NCI-H1417 (cell line): ENCODE measurements at regions not wholly inside any gene's neighbourhood (a gene's known extent, or its start where the extent isn't known, plus 50 kb on each side); places are given as distances from the start of the nearest gene placed in this dataset.

ENCODE experiments used
- DNase-seq, 3 experiments: peaks; one replicate each; lab custom pipeline; 2025; lab: John Stamatoyannopoulos, UW

GRCh38 chr15:69815793-69816192 is 281.9 kb downstream of the TLE3 start:
- no peak for DNase-seq

DNA sequence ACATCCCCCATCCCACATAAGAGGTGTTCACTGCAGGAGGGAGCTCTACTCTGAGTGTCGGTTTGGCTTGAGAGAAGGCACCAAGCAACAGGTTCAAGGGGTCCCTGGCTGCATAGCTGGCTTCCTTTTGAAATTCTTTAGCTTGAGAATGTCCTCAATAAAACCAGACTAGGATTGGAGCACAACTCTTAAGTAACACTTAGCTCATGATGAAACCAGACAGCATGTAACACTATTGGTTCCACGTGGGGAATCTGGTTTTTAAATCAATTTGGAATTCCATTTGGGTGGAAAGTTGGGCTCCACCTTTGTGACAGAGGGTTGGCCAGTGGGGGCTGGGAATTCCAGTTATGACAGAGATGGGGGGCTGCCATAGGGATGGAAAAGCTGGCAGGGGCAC is 281.2 kb downstream of the TLE3 start:
- no peak for DNase-seq

GRCh38 chr15:69818529-69818928 is 279.2 kb downstream of the TLE3 start:
- no peak for DNase-seq

DNA sequence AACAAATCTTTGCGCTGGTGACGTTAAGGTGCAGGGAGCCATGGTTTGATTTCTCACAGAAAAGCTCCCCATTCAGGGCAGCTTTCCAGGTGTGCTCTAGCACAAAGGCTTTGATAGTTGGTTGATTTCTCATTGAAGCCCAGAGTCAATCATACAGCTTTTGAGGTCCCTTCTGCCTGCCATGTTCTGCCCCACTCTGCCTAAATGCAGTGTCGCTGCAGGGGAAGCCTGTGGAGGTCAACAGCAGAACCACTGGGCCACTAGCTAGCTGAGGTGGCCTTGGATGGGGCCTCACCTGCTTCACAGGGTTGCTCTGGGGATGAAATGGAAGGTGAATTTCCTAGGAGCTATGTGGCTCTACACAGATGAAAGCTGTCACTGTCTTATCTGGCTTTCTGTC is 278.3 kb downstream of the TLE3 start:
- no peak for DNase-seq

DNA sequence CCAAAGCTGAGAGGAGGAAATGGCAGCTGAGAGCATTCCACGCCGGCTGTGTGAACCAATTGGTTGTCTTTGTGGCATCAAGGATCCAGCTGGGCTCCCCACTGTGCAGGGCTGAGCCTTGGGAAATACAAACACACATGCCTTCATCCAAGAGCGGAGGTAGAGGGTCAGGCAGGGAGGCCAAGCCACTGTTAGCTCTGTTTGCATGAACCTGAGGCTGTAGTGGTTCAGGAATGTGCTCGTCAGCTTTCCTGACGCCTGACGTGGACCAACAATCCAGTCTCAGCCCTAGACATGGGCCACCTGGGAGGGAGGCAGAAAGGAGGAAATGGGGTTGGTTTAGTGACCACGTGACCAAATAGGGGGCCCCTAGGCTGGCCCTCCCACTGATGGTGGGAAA is 276.9 kb downstream of the TLE3 start:
- peak in 2 of 3 experiments; percentile 69 to 83 for DNase-seq

DNA sequence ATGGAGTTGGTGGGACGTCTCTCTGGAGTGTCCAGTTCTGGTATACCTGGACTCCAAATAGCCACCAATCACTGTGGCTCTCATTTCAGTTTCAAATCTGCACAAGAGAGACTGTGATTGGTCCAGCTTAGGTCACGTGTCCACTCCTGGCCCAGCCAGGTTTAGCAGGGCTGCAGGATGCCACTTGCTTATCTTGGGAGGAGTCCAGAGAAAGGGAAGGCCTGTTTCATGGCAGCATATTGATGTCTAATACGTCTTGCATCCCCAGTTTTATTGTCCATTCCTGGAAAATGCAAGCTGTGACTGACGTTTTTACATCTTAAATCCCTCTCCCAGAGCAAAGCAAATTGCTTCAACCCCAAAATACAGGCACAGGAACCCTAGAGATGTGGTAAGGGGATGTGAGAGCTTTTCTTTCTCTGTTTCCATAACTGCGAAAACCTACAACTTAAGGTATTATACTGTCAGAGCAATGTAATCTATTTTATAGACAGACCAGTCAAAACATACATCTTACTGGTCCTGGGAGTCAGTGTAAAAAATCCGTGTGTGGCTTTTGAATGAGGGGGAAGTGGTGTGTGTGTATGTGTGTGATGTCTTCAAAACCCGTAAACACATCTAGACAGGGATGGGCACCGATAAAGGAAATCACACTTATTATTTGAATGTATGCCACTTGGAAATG is 274.4 kb downstream of the TLE3 start:
- DNase-seq = no peak

- peak in 2 of 3 experiments; percentile 23 to 65 for DNase-seq
Observed at GRCh38 chr15:69824075-69824876, 273.4 kb downstream of the TLE3 start.

GRCh38 chr15:69824877-69825406 is 272.8 kb downstream of the TLE3 start:
- no peak for DNase-seq

GRCh38 chr15:69825941-69826818 is 271.5 kb downstream of the TLE3 start:
- peak in 2 of 3 experiments; percentile 84 to 96 for DNase-seq

DNA sequence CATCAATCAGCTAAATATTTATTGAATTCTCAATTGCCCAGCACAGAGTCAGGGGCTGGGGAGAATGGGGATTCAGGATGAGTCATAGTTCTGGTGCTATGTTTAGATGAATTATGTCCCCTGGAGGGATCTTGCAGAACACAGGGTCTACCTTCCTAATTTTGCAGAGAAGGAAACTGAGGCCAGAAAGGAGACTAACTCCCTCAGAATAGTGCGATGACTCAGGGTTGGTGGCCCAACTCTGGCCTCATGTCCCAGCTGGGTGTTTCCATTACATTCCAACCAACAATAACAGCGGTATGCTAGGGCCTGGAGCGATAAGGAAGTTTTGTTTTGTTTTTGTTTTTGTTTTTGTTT is 270.9 kb downstream of the TLE3 start:
- DNase-seq = no peak

GRCh38 chr15:69827751-69828150 is 270.0 kb downstream of the TLE3 start:
- no peak for DNase-seq

GRCh38 chr15:69828181-69828828 is 269.4 kb downstream of the TLE3 start:
- no peak for DNase-seq

- DNase-seq = peak in 1 of 3 experiments; percentile 32
Observed at GRCh38 chr15:69829974-69830373, 267.7 kb downstream of the TLE3 start.

GRCh38 chr15:69830430-69830829 is 267.3 kb downstream of the TLE3 start:
- peak in 1 of 3 experiments; percentile 40 for DNase-seq

DNA sequence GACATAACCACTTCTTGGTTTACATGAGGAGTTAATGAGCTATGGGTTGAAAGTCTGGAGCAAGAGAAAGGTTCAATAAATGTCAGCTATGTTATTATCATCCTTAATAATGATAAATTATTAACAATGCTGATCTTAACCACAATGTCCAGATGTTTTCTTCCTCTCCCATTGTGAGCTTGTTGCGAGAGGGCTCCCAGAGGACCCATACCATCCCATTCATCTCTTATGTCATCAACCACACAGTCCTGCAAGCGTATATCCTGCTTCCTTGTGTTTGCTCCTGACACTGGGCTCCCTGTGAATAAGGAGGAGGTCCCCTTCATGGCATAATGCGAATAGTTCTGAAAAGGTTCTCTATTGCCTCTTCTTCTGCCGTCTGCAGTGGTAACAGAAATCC is 266.8 kb downstream of the TLE3 start:
- no peak for DNase-seq

DNA sequence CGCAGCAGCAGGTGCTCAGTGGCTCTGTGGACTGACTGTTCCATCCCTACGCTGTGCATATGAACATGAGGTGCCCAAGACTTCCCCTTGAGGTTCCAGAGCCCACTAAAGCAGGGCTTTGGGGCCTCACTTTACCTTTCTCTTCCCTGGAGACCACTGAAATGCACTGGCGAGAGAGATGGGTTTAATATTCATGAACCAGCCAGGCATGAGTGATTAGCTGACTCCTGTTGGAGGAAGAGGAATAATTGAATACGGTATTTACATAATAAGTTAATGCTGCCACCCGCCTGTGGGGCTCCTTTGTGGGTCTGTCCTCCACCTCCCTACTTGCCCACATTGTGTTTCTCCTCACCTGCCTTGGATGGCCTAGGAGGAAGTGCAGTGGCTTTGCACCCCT is 263.4 kb downstream of the TLE3 start:
- no peak for DNase-seq

DNA sequence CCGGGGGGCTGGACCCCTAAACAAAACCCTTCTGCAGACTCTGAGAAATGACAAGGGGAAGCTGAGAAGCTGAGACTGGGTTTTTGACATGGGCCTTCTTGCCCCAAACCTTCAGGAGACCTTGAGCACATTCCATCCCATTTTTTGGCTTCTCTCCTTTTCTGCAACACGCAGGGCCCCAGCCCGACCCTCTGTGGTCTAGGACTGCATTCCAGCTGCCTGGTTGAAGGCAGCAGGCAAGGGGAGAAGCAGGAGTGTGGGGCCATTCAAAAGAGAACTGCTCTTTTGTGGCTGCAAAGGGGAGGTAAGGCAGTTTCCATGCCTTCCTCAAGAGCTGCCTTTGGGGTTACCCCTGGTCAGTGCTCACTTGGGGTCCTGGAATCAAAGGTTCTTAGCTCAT is 263.0 kb downstream of the TLE3 start:
- no peak for DNase-seq

- DNase-seq = no peak
Observed at GRCh38 chr15:69836048-69836447, 261.7 kb downstream of the TLE3 start.

DNA sequence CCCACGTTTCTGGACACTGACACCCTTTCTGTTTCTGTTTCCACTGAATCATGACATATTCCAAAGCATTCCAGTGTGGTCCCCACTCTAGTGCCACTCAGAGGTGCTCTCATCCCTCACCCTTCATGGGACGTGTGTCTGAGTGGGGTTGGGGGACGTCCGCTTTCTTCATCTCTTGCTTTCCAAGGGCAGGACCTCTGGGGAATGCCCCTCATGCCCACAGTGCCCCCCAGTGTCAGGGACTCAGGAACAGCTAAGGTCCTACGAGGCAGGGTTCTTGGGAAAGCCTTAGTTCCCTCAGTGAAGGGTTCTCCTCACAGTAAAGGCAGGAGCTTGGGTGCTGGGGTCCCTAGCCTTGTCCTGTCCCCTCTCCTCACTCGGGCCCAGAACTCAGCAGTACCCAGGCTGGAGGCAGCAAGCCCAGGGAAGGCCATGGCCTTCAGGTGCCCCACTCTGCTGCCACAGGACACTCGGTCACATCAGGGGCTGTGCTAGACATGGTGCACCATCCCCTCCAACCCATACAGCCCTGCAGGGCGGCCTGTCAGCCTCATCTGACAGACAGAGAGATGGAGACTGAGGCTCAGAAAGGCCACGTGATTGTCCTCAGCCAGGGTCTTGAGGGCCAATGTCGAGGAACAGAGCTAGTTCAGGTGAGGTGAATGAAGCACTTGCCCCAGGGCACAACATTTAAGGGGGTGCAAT is 261.0 kb downstream of the TLE3 start:
- no peak for DNase-seq

DNA sequence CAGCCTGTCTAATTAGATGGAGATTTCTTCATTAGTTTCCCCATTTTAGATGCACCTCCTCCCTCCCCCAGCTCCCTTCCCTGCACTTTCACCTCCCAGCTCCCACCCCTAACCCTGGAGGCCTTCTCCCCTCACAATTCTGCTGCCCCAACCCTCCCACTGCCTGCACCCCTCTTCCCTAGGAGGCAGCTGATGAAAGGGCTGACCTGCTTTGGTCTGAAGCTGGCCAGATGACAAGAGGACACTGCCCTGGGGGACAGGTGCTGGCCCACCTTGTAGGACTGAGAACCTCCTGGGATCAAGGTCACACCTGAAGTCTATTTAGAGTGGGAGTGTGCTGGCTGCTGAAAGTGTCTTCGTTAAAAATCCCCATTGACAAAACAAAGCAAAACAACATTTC is 259.4 kb downstream of the TLE3 start:
- DNase-seq = no peak

DNA sequence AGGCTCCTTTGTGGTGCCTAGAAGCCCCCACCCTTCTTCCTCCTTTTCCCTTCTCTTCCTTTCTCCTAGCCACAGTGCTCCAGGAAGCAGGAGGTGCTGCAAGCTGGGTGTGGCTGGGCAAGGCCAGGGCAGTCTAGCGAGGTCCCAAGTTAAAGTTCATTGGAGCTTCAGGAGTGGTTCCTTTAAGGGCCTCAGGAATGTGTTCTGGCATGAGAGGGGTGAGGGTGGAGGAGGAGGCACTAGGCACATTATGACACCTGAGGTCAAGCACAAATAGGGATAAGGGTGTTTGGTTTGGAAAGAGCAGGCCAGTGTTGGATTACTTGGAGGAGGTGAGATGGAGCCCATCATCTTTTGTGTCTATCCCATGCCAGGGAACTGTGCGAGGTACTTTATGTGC is 258.7 kb downstream of the TLE3 start:
- no peak for DNase-seq
